CD14-positive monocyte (primary cell): ENCODE measurements at regions not wholly inside any gene's neighbourhood (a gene's known extent, or its start where the extent isn't known, plus 50 kb on each side); places are given as distances from the start of the nearest gene placed in this dataset.
A peak's percentile ranks its signal among the peaks of the same experiment; 100 is the strongest.

Source experiments
- DNase-seq, 3 donors: peaks; one replicate each; pipeline ENCODE4 v3.0.0-alpha.2; 2011 to 2022
- H2AFZ ChIP-seq: 2 replicates; pipeline ENCODE4 v1.6.0; 2012; ENCODE audit warnings: mild to moderate bottlenecking, low read depth, low read length, inconsistent platforms; ENCODE audit not compliant: insufficient read depth, poor library complexity, severe bottlenecking
- H3K27ac ChIP-seq, 2 donors: 1 replicate in 1 of 2; 2 replicates in 1 of 2; pipeline ENCODE4 v1.5.1; 2012 to 2013; ENCODE audit warnings: low read length in 2 of 2, control low read depth in 1 of 2, inconsistent platforms in 1 of 2, low read depth in 1 of 2, mild to moderate bottlenecking in 1 of 2
- H3K27me3 ChIP-seq, 2 donors: one replicate each; pipeline versions ENCODE4 v1.6.0 to v1.6.1; 2011 to 2013; ENCODE audit warnings: low read length in 2 of 2; ENCODE audit not compliant: control insufficient read depth in 2 of 2, insufficient read depth in 2 of 2
- H3K36me3 ChIP-seq, 2 donors: replicated peaks in 1 of 2; 1 replicate in 1 of 2; 2 replicates in 1 of 2; pipeline versions ENCODE4 v1.5.1 to v1.6.1; 2012 to 2013; ENCODE audit warnings: low read length in 2 of 2, control low read depth in 1 of 2, inconsistent platforms in 1 of 2, mild to moderate bottlenecking in 1 of 2; ENCODE audit not compliant: insufficient read depth in 2 of 2, control insufficient read depth in 1 of 2
- H3K4me1 ChIP-seq, 2 donors: 1 replicate in 1 of 2; 2 replicates in 1 of 2; pipeline versions ENCODE4 v1.5.1 to v1.6.1; 2012 to 2013; ENCODE audit warnings: low read length in 2 of 2, control low read depth in 1 of 2, inconsistent platforms in 1 of 2, mild to moderate bottlenecking in 1 of 2, moderate library complexity in 1 of 2; ENCODE audit not compliant: insufficient read depth in 2 of 2, control insufficient read depth in 1 of 2
- H3K4me2 ChIP-seq: replicated peaks from 2 replicates; pipeline ENCODE3; 2012; ENCODE audit warnings: low read length, moderate library complexity, mild to moderate bottlenecking; ENCODE audit not compliant: poor library complexity, severe bottlenecking; ENCODE audit errors: extremely low read depth
- H3K4me3 ChIP-seq, 3 experiments: fragments of 200-600 bp in 1 of 3; sonication (generic) in 1 of 3; replicated peaks in 1 of 3; 1 replicate in 2 of 3; 2 replicates in 1 of 3; pipeline ENCODE4 v1.5.1; 2011 to 2013; ENCODE audit warnings: low read length in 3 of 3, mild to moderate bottlenecking in 3 of 3, control low read depth in 2 of 3, low read depth in 2 of 3, inconsistent platforms in 1 of 3, moderate library complexity in 1 of 3
- H3K79me2 ChIP-seq: 2 replicates; pipeline ENCODE4 v1.6.0; 2012; ENCODE audit warnings: mild to moderate bottlenecking, control low read depth, inconsistent platforms, low read length, moderate library complexity; ENCODE audit not compliant: insufficient read depth
- H3K9ac ChIP-seq: 2 replicates; pipeline ENCODE4 v1.6.0; 2017; ENCODE audit warnings: low read length, mild to moderate bottlenecking; ENCODE audit not compliant: insufficient read depth, poor library complexity, severe bottlenecking
- H3K9me3 ChIP-seq, 2 donors: replicated peaks in 1 of 2; 1 replicate in 1 of 2; 2 replicates in 1 of 2; pipeline versions ENCODE4 v1.5.1 to v1.6.1; 2012 to 2013; ENCODE audit warnings: low read length in 2 of 2, control low read depth in 1 of 2; ENCODE audit not compliant: control insufficient read depth in 1 of 2, insufficient read depth in 1 of 2
- H4K20me1 ChIP-seq: 2 replicates; pipeline ENCODE4 v1.6.0; 2012; ENCODE audit warnings: mild to moderate bottlenecking, low read length, control low read depth, moderate library complexity; ENCODE audit not compliant: insufficient read depth
- H3K27ac Mint-ChIP-seq, 7 donors: one replicate each; pipeline ENCODE4 v1.8.0; 2020; ENCODE audit warnings: mild to moderate bottlenecking in 7 of 7, mixed read lengths in 7 of 7, moderate library complexity in 6 of 7, inconsistent platforms in 2 of 7
- H3K27me3 Mint-ChIP-seq, 3 donors: one replicate each; pipeline ENCODE4 v1.8.0; 2021 to 2022; ENCODE audit warnings: low read depth in 3 of 3, mild to moderate bottlenecking in 3 of 3, mixed read lengths in 3 of 3, moderate library complexity in 3 of 3, inconsistent platforms in 1 of 3
- H3K36me3 Mint-ChIP-seq, 2 donors: one replicate each; pipeline ENCODE4 v1.8.0; 2020; ENCODE audit warnings: mixed read lengths in 2 of 2, inconsistent platforms in 1 of 2, mild to moderate bottlenecking in 1 of 2
- H3K4me1 Mint-ChIP-seq: one replicate; pipeline ENCODE4 v1.8.0; 2020; ENCODE audit warnings: mild to moderate bottlenecking, mixed read lengths
- H3K4me3 Mint-ChIP-seq, 2 donors: one replicate each; pipeline ENCODE4 v1.8.0; 2020; ENCODE audit warnings: mild to moderate bottlenecking in 2 of 2, mixed read lengths in 2 of 2, moderate library complexity in 1 of 2
- H3K9me3 Mint-ChIP-seq, 7 donors: one replicate each; pipeline ENCODE4 v1.8.0; 2020 to 2022; ENCODE audit warnings: mixed read lengths in 7 of 7, mild to moderate bottlenecking in 6 of 7, moderate library complexity in 6 of 7, inconsistent platforms in 2 of 7
- WGBS: methylation state at CpG from one replicate; pipeline ENCODE4 v1.1.5; 2013; ENCODE audit warnings: missing lambda C conversion rate; ENCODE audit not compliant: insufficient coverage; 5-methylcytosine and 5-hydroxymethylcytosine counted together
- intact Hi-C, 2 donors: fragments of 100-400 bp; cut with micrococcal nuclease; formaldehyde crosslinking; loops; one replicate each; pipeline versions ENCODE4 v1.15.0 to v1.15.1; 2023
- TF ChIP-seq, protein P1 (sequence below): fragments of 200-600 bp; IDR thresholded peaks from one replicate; pipeline ENCODE4 v1.8.0; 2022; ENCODE audit warnings: antibody characterized with exemption, mild to moderate bottlenecking

DNA sequence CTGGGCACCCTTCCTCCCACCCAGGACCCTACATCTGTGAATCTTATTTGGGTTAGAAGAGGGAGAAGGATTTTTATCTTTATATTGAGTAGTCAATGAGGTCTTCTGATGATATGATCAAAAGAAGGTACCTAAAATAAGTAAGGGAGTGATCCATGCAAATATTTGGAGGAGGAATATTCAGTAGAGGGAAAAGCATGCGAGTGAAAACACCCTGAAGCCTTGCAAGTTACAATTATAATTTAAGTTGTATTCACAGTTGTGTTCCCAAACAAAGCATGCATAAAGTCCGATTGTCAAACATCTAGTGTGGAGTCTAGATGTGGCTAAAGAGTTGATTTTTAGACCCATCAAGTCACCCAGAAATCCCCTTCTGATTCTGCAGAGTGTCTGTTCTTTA is 530.2 kb upstream of the ZEB2 start:
- H3K9ac ChIP-seq = no peak overlapping the region
- Mint-ChIP-seq H3K27ac (no peak overlapping the region), H3K9me3 (peaks cover 0 to 4% (median 0%) of the 10 kb centered on the region in 7 donors), H3K36me3 (no peaks in the 10 kb centered on the region), H3K4me3 (no peak overlapping the region), H3K4me1 (no peaks in the 10 kb centered on the region), H3K27me3 (no peaks in the 10 kb centered on the region)
- no CpG with 5 or more reads among the region's 2 CpGs for WGBS
- no peak overlapping the region for H3K4me3 ChIP-seq
- H3K27me3 ChIP-seq = no peaks in the 10 kb centered on the region
- intact Hi-C loops = no loop called here
- no peak overlapping the region for H3K27ac ChIP-seq
- TF ChIP-seq, protein P1, sequence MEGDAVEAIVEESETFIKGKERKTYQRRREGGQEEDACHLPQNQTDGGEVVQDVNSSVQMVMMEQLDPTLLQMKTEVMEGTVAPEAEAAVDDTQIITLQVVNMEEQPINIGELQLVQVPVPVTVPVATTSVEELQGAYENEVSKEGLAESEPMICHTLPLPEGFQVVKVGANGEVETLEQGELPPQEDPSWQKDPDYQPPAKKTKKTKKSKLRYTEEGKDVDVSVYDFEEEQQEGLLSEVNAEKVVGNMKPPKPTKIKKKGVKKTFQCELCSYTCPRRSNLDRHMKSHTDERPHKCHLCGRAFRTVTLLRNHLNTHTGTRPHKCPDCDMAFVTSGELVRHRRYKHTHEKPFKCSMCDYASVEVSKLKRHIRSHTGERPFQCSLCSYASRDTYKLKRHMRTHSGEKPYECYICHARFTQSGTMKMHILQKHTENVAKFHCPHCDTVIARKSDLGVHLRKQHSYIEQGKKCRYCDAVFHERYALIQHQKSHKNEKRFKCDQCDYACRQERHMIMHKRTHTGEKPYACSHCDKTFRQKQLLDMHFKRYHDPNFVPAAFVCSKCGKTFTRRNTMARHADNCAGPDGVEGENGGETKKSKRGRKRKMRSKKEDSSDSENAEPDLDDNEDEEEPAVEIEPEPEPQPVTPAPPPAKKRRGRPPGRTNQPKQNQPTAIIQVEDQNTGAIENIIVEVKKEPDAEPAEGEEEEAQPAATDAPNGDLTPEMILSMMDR = no peak
- H3K4me1 ChIP-seq = no peaks in the 10 kb centered on the region
- no peak for DNase-seq
- no peaks in the 10 kb centered on the region for H3K9me3 ChIP-seq
- H3K79me2 ChIP-seq = no peaks in the 10 kb centered on the region
- no peak overlapping the region for H3K4me2 ChIP-seq
- no peaks in the 10 kb centered on the region for H4K20me1 ChIP-seq
- peak overlapping the region; percentile 18 for H2AFZ ChIP-seq
- H3K36me3 ChIP-seq = no peaks in the 10 kb centered on the region

- TF ChIP-seq, protein P1 = no peak
- Histone ChIP-seq H3K4me3 (no peak overlapping the region), H3K9ac (no peak overlapping the region), H4K20me1 (no peaks in the 10 kb centered on the region), H3K9me3 (no peaks in the 10 kb centered on the region), H3K79me2 (no peaks in the 10 kb centered on the region), H2AFZ (no peak overlapping the region), H3K36me3 (no peaks in the 10 kb centered on the region), H3K27ac (no peak overlapping the region), H3K4me1 (no peaks in the 10 kb centered on the region), H3K27me3 (no peaks in the 10 kb centered on the region), H3K4me2 (no peak overlapping the region)
- no peaks in the 10 kb centered on the region for H3K36me3 Mint-ChIP-seq
- whole genome bisulfite sequencing = no CpG with 5 or more reads among the region's 3 CpGs
- no peaks in the 10 kb centered on the region for H3K4me1 Mint-ChIP-seq
- no peak overlapping the region for H3K27ac Mint-ChIP-seq
- intact Hi-C loops = no loop called here
- no peaks in the 10 kb centered on the region for H3K27me3 Mint-ChIP-seq
- DNase-seq = no peak
- H3K9me3 Mint-ChIP-seq = peaks cover 0 to 4% (median 0%) of the 10 kb centered on the region in 7 donors
- H3K4me3 Mint-ChIP-seq = no peak overlapping the region
Measured at GRCh38 chr2:145049475-145049874, 529.6 kb upstream of the ZEB2 start.
